ENCODE measurements at regions not wholly inside any gene's neighbourhood (a gene's known extent, or its start where the extent isn't known, plus 50 kb on each side); places are given as distances from the start of the nearest gene placed in this dataset.

DNA sequence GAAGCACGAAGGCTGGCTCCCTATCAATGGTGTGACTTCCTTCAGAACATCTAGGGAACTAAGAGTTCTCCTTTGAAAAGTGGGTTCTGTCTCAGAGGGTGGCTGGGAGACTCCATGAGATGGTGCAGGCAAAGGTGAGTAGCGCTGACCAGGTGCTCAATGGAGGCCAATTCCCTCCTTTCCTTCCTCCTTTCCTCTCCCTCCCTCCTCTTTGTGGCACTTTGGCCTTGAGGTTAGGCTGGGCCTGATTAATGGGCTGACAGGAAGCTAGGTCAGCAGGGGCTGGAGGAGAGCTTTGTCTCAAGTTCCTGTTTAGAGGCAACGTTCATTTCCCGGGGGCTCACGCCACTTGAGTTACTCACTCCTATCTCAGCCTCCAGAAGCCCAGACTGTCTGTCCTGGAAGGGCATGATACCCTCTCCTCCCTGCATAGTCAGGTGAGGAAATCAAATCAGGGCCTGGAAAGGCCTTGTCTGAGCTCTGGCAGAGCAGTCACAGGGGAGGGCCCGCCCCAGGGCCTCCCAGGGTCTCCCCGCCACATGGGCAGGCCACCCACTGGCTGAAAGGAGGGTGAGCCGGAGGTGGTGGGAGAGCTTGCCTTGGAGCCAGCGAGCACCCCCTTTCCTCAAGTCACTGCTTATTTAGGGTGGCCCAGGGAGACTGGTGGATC is 58.4 kb upstream of the SSBP3 start (continued):
- TF ChIP-seq TOE1 (IDR thresholded peaks at IDR 0.05; ENCODE audit: borderline replicate concordance): peak; percentile 73; the same call in 1 of the 2 replicates
- no peak for TF ChIP-seq TOE1 (CRISPR knock-in tag; IDR thresholded peaks at IDR 0.05; ENCODE audit: borderline replicate concordance, low read depth)
- TF ChIP-seq RBBP5 (IDR thresholded peaks at IDR 0.05; ENCODE audit: borderline replicate concordance, insufficient read depth, low read length, poor library complexity, severe bottlenecking): peak; percentile 46
- TF ChIP-seq BCOR (IDR thresholded peaks at IDR 0.05): peak; percentile 91
- peak; percentile 92 for TF ChIP-seq MTA2 (IDR thresholded peaks at IDR 0.05; ENCODE audit: low read depth)
- peak; percentile 56; the same call in 1 of the 2 replicates for TF ChIP-seq EGR1 (conservative IDR thresholded peaks at IDR 0.05)
- TF ChIP-seq CREM (IDR thresholded peaks at IDR 0.05; ENCODE audit: low read depth): peak; percentile 85
- peak; percentile 88 for TF ChIP-seq CXXC5 (CRISPR knock-in tag; IDR thresholded peaks at IDR 0.05)
- 0 out of 2 replicates have a peak, but pooled peaks have one; percentile 11 for TF ChIP-seq ZNF57 (CRISPR knock-in tag; IDR thresholded peaks at IDR 0.05)
- peak; percentile 59 for TF ChIP-seq RBFOX2 (IDR thresholded peaks at IDR 0.05; ENCODE audit: low read depth, low read length)
- TF ChIP-seq MAZ (CRISPR knock-in tag; conservative IDR thresholded peaks at IDR 0.05 in 1 of 2, IDR thresholded peaks at IDR 0.05 in 1 of 2): peak; percentile 81 to 88
- no peak; a peak in 1 of 4 replicates for TF ChIP-seq FOXA3 (CRISPR knock-in tag; conservative IDR thresholded peaks at IDR 0.05 in 1 of 2, IDR thresholded peaks at IDR 0.05 in 1 of 2)
- TF ChIP-seq TARDBP (IDR thresholded peaks at IDR 0.05): 0 out of 2 replicates have a peak, but pooled peaks have one; percentile 35
- TF ChIP-seq, protein P1, sequence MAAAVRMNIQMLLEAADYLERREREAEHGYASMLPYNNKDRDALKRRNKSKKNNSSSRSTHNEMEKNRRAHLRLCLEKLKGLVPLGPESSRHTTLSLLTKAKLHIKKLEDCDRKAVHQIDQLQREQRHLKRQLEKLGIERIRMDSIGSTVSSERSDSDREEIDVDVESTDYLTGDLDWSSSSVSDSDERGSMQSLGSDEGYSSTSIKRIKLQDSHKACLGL (CRISPR knock-in tag; IDR thresholded peaks at IDR 0.05; ENCODE audit: borderline replicate concordance, poor library complexity, severe bottlenecking): no peak
- TF ChIP-seq, protein P2, sequence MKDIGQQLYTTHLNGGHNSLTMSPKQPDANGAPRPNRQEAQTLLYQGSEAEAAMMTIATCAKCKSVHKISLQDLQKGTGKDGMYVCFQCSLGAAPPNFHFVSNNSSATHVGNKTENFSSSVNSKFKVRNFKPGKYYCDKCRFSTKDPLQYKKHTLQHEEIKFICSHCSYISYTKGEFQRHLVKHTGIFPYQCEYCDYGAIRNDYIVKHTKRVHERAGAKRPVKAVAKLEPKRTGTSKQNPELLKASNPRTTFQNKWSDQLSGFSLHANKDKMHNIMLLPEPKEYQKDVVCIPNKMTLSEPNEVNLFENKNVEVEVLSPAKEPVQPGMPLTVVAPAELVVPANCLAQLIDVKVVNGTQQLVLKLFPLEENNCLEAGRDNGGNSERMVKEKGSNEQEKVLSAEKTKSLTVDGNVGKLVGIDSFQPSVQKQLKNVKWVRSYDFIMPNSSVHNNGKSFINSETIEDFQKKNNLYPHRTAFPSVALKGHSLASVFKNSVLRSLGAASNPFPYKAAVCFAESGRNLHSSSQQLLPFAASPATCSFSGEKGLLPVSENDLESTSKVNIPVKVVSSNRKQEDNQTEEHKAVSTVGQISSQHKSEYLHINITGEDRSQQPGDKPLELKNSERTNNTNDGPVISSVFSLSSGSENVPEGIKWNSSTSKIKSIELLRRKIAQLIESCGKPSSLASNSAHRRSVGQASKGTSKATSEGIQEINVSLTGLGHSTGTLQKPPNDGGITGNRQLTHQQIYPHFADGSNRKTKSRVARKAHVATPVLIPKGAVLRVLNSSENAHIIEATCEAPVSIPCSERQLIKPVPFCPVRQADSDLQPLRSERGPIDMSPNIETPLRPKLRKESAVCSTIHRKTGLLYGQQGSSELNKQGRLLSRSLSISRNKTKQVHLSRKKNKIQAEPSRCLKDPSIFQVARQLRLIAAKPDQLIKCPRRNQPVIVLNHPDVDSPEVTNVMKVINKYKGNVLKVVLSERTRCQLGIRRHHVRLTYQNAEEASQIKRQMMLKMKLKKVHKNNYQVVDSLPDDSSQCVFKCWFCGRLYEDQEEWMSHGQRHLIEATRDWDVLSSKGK (CRISPR knock-in tag; IDR thresholded peaks at IDR 0.05): no peak
- TF ChIP-seq SRF (CRISPR knock-in tag; IDR thresholded peaks at IDR 0.05): peak in 1 of 2 experiments; percentile 80; a peak in 1 of 4 replicates
- no peak for TF ChIP-seq CBX1 (IDR thresholded peaks at IDR 0.05; ENCODE audit: low read depth)
- TF ChIP-seq, protein P3, sequence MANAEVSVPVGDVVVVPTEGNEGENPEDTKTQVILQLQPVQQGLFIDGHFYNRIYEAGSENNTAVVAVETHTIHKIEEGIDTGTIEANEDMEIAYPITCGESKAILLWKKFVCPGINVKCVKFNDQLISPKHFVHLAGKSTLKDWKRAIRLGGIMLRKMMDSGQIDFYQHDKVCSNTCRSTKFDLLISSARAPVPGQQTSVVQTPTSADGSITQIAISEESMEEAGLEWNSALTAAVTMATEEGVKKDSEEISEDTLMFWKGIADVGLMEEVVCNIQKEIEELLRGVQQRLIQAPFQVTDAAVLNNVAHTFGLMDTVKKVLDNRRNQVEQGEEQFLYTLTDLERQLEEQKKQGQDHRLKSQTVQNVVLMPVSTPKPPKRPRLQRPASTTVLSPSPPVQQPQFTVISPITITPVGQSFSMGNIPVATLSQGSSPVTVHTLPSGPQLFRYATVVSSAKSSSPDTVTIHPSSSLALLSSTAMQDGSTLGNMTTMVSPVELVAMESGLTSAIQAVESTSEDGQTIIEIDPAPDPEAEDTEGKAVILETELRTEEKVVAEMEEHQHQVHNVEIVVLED (CRISPR knock-in tag; IDR thresholded peaks at IDR 0.05): 0 out of 2 replicates have a peak, but pooled peaks have one; percentile 6
- TF ChIP-seq, protein P4, sequence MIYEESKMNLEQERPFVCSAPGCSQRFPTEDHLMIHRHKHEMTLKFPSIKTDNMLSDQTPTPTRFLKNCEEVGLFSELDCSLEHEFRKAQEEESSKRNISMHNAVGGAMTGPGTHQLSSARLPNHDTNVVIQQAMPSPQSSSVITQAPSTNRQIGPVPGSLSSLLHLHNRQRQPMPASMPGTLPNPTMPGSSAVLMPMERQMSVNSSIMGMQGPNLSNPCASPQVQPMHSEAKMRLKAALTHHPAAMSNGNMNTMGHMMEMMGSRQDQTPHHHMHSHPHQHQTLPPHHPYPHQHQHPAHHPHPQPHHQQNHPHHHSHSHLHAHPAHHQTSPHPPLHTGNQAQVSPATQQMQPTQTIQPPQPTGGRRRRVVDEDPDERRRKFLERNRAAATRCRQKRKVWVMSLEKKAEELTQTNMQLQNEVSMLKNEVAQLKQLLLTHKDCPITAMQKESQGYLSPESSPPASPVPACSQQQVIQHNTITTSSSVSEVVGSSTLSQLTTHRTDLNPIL (CRISPR knock-in tag; IDR thresholded peaks at IDR 0.05): 0 out of 2 replicates have a peak, but pooled peaks have one; percentile 15
- TF ChIP-seq TEAD1 (CRISPR knock-in tag; IDR thresholded peaks at IDR 0.05): peak; percentile 74 to 88

All from K562 (cell line).